HFFc6 (cell line): ENCODE measurements at regions not wholly inside any gene's neighbourhood (a gene's known extent, or its start where the extent isn't known, plus 50 kb on each side); places are given as distances from the start of the nearest gene placed in this dataset.

Source experiments
- DNase-seq: peaks from one replicate; pipeline ENCODE4 v3.0.0-alpha.2; 2018
- H3K27ac Mint-ChIP-seq: 2 replicates; pipeline ENCODE4 v1.8.0; 2020; ENCODE audit warnings: mild to moderate bottlenecking, mixed read lengths
- H3K27me3 Mint-ChIP-seq: 2 replicates; pipeline ENCODE4 v1.8.0; 2021; ENCODE audit warnings: mild to moderate bottlenecking, moderate library complexity, mixed read lengths; ENCODE audit not compliant: insufficient read depth
- H3K36me3 Mint-ChIP-seq: 2 replicates; pipeline ENCODE4 v1.8.0; 2021; ENCODE audit warnings: low read depth, mixed read lengths
- H3K4me1 Mint-ChIP-seq: 2 replicates; pipeline ENCODE4 v1.8.0; 2020; ENCODE audit warnings: low read depth, mixed read lengths
- H3K4me3 Mint-ChIP-seq: 2 replicates; pipeline ENCODE4 v1.8.0; 2020; ENCODE audit warnings: mild to moderate bottlenecking, moderate library complexity, mixed read lengths
- H3K9me3 Mint-ChIP-seq: 2 replicates; pipeline ENCODE4 v1.8.0; 2020; ENCODE audit warnings: mild to moderate bottlenecking, mixed read lengths
- CTCF ChIP-seq: fragments of 200-600 bp; sonication (generic); IDR thresholded peaks from 2 replicates; pipeline ENCODE4 v1.5.0; 2021; ENCODE audit warnings: antibody characterized with exemption, mild to moderate bottlenecking

GRCh38 chr18:45218436-45218835 lies 396.8 kb upstream of the SLC14A2 start:
- Mint-ChIP-seq H3K4me1 (peaks cover 11% of the 10 kb centered on the region), H3K27me3 (peaks cover 4% of the 10 kb centered on the region), H3K4me3 (no peak overlapping the region), H3K36me3 (peaks cover 7% of the 10 kb centered on the region; the same call in 1 of the 2 replicates), H3K27ac (no peak overlapping the region), H3K9me3 (no peaks in the 10 kb centered on the region)
- TF ChIP-seq CTCF, result no peak
- no peak for DNase-seq

- DNase-seq, result peak; percentile 62
- no peak overlapping the region for H3K4me3 Mint-ChIP-seq
- H3K4me1 Mint-ChIP-seq, result peaks cover 11% of the 10 kb centered on the region
- peaks cover 4% of the 10 kb centered on the region for H3K27me3 Mint-ChIP-seq
- no peak for TF ChIP-seq CTCF
- H3K27ac Mint-ChIP-seq, result no peak overlapping the region
- no peaks in the 10 kb centered on the region for H3K9me3 Mint-ChIP-seq
- H3K36me3 Mint-ChIP-seq, result peaks cover 7% of the 10 kb centered on the region; the same call in 1 of the 2 replicates
Measured at GRCh38 chr18:45221363-45221762, 393.9 kb upstream of the SLC14A2 start.

GRCh38 chr18:45222180-45222579 lies 393.1 kb upstream of the SLC14A2 start:
- Mint-ChIP-seq H3K27ac (no peak overlapping the region), H3K27me3 (peaks cover 4% of the 10 kb centered on the region), H3K36me3 (peaks cover 7% of the 10 kb centered on the region; the same call in 1 of the 2 replicates)

GRCh38 chr18:45227001-45227742 lies 388.1 kb upstream of the SLC14A2 start:
- no peak overlapping the region for H3K27ac Mint-ChIP-seq
- H3K4me3 Mint-ChIP-seq, result no peak overlapping the region
- TF ChIP-seq CTCF, result no peak
- no peaks in the 10 kb centered on the region for H3K9me3 Mint-ChIP-seq
- no peaks in the 10 kb centered on the region for H3K36me3 Mint-ChIP-seq
- H3K4me1 Mint-ChIP-seq, result peaks cover 8% of the 10 kb centered on the region; the same call in 1 of the 2 replicates
- peaks cover 2% of the 10 kb centered on the region for H3K27me3 Mint-ChIP-seq
- DNase-seq, result no peak

More at GRCh38 chr18:45222180-45222579, 393.1 kb upstream of the SLC14A2 start:
- peaks cover 11% of the 10 kb centered on the region for H3K4me1 Mint-ChIP-seq
- no peak for DNase-seq
- H3K9me3 Mint-ChIP-seq, result no peaks in the 10 kb centered on the region
- TF ChIP-seq CTCF, result no peak
- H3K4me3 Mint-ChIP-seq, result no peak overlapping the region

GRCh38 chr18:45228796-45229388 lies 386.4 kb upstream of the SLC14A2 start:
- no peak for DNase-seq
- no peak overlapping the region for H3K4me3 Mint-ChIP-seq
- no peaks in the 10 kb centered on the region for H3K36me3 Mint-ChIP-seq
- H3K27ac Mint-ChIP-seq, result no peak overlapping the region
- no peaks in the 10 kb centered on the region for H3K9me3 Mint-ChIP-seq
- H3K27me3 Mint-ChIP-seq, result peaks cover 2% of the 10 kb centered on the region
- TF ChIP-seq CTCF, result no peak
- 0 out of 2 replicates have a peak, but pooled peaks cover 8% of the 10 kb centered on the region for H3K4me1 Mint-ChIP-seq
